Renal cortex interstitium (tissue), 11 donors: ENCODE measurements at regions not wholly inside any gene's neighbourhood (a gene's known extent, or its start where the extent isn't known, plus 50 kb on each side); places are given as distances from the start of the nearest gene placed in this dataset.

ENCODE experiments used
- DNase-seq, 11 donors: peaks; one replicate each; pipeline ENCODE4 v3.0.0-alpha.2; 2013; ENCODE audit warnings: low read depth in 9 of 11, low spot score in 4 of 11; ENCODE audit errors: extremely low read depth in 1 of 11

DNA sequence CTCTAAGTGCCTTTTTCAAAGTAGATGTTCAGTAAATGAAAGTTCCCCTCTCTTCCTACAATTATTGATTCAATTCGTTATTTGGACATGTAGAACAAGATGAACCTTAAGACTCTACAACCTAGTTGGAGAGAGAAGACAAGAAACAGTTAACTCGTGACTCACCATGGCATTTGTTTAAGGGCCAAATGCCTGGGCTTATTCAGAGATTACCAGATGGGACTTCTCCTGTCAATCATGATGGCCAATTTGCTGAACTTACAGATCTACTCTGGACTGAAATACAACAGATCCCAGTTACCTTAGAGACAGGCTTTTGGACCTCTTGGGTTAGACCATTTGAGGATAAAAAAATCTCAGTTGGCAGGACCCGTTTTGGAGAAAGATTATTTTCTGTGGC, 93.5 kb downstream of the C1orf94 start:
- no peak for DNase-seq

DNA sequence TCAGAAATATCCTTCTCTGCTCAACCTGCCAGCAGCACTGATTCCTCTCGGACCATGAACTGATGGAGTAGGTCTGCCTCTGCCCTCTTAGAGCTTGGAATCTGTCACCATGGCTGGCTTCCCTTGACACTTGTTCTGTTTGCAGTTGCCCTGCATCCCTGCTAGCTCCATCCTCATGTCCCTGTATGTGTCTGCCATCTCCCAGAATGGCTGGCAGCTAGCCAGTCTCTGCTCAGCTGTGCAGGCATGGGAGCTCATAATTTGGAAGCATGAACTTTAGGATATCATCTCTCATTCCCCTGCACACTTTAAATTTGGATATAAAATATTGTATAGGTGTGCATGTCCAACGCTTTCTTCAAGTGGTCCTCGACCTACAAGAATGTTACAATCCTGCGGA, 95.4 kb downstream of the C1orf94 start:
- DNase-seq: no peak

DNA sequence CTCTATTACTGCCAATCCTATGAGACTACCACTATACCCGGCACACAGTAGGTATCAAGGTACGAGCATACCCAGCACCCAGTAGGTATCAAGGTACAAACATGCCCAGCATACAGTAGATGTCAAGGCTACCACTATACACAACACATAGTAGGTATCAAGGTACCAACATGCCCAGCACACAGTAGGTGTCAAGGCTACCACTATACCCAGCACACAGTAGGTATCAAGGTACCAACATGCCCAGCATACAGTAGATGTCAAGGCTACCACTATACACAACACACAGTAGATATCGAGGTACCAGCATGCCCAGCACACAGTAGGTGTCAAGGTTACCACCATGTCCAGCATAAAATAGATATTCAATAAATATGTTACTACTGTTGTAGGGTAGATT, 98.4 kb downstream of the C1orf94 start:
- no peak for DNase-seq

DNA sequence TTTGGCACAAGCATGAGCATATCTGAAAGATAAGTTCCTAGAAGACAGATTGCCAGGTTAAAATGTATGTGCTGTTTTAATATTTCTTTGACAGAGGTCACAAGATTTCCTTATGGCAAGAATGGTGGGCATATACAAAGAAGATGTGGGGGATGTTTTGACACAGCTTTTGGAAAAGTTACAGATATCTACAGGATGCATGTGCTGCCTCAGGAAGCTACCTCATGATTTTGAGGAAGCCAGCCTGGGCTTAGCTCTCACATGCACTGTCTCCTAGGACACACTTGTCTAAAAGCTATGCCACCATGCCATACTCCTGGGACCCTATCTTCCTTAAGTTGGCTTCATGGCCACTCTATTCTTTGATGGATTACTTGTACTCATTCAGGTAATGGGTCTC, 99.9 kb downstream of the C1orf94 start:
- no peak for DNase-seq

DNA sequence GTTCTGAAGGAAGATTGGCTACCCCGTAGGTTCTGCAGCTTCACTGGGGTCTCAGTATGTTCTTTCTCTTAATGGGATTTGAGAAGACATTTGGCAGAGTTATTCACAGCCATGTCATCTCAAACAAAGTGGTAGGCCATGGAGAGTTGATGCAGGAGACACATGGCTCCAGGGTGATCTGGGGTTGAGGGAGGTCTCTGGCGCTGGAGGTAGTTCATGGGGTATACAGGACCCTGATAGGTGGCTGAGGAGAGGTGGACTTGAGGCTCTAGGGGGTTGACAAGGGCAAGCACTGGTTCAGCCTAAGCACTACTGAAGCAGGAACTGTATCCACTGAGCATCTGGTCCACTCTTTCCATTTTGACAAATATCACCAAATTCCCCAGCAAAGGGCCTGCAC, 100.4 kb downstream of the C1orf94 start:
- DNase-seq: no peak

DNA sequence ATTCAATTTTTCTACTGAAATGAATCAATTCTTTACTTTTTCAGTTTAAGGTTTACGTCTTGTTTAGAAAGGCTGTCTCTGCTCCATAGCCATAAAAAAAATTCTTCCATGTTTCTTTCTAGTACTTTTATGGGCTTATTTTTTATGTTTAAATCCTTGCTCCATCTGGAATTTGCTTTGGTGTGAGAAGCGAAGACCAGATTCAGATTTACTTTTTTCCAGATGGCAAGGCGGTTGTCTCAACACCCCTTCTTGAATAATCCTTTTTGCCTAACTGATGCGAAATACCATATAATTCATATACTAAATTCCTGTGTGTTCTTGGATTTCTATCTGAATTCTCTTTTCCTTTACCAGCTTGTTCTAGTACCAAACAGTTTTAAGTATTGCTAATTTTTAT, 101.5 kb downstream of the C1orf94 start:
- DNase-seq: no peak

DNA sequence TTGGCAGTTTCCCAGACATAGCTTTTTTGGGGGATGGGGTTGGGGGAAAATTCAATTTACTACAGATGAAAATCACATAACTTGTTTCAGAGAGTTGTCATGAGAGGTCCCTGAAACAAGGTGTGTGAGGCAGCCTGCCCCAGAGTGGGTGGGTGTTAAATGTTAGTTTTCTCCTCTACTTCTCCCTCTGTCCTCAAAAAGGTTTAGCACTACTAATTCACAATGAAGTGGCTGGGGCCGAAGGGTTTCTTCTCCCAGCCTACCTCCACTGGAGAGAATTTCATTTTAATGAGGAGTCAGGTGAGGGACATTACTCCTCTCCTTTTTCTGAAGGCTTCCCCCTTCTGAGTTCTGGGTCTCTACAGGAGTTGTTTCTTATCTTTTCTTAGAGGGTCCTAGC, 103.3 kb downstream of the C1orf94 start:
- DNase-seq: no peak

DNA sequence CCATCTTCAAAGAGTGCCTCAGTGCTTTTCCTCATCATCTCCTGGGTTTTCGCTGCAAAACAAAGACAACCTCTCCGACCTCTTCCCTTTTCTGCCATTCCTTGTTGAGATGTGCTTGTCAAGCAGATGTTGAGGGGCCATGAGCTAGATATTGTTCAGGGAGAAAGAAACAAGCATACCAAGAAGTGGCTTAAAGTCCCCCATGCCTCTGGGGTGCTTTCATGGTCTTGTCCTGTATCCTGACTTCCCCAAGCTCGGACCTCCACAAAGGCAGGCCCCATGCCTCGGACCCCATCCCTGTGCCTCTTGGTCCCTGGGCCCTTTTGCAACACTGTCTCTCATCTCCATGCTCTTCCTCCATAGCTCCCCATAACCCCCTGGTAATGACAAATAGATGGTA, 103.8 kb downstream of the C1orf94 start:
- DNase-seq: no peak

DNA sequence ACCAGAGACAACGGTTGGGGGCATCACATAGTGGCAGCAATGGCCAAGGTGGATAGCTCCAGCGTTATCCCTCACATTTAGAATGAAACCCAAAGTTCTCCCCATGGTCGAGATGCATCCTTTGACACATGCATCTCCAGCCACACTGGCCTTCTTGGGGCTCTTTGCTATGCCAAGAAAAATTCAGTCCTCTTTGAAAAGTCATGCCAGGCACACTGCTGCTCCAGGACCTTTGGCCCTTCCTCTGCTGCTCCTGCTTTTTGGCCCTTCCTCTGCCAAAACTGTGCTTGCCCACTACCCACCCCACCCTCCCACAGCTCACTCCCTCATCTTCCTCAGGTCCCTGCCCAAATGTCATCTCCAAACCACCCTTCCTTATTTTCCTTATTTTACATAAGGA, 106.4 kb downstream of the C1orf94 start:
- no peak for DNase-seq

DNA sequence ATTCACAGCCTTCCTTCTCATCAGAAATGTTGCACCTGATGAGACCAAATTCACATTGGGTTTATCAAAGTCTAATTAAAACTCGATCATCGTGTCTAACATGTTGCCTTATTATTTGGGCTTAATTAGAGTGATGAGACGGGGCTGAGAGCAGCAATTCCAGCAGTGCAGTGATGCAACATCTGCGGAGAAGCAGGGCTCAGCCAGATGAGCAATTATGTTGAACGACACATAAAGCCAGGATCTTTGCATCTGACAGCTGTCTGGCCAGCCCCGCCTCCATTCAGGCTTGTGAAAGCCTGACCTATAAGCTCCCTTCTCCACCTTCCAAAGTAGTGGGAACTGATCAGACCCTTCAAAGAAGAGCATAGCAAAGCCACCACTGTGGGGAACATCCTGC, 109.8 kb downstream of the C1orf94 start:
- no peak for DNase-seq

DNA sequence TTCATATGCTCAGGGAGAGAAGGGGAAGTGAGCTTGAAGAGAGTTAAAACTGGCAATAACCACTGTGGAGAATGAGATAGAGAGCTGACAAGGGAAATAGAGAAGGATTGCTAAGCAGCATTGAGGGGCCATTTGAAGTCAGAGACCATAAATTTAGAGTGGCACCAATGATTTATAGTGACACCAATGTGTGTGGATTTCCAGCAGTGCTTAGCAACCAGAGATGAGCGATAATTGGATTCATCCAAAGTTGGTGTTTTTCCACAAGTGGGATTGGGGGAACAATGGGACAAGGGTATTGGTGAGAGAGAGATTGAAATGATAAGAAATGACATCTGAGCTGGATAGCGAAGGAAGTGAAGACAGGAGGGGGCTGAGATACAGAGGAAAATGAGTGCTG, 114.1 kb downstream of the C1orf94 start:
- DNase-seq: no peak

DNA sequence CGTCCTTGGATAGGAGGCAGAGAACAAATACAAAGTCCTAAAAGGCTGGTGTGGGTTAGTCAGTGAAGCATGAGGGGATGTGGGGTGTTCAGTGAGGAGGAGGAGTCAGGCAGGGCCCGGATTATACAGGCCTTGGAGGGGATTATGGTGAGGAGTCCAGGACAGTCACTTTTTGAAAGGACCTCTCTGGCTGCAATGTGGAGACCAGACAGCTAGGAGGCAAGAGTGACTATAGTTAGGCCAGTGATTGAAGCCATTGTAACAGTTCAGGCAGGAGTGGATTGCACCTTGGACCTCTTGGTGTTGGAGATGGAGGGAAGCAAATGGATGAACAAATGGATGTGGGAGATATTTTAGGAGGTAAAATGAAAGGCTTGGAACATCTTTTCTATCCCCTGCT, 115.8 kb downstream of the C1orf94 start:
- no peak for DNase-seq

DNA sequence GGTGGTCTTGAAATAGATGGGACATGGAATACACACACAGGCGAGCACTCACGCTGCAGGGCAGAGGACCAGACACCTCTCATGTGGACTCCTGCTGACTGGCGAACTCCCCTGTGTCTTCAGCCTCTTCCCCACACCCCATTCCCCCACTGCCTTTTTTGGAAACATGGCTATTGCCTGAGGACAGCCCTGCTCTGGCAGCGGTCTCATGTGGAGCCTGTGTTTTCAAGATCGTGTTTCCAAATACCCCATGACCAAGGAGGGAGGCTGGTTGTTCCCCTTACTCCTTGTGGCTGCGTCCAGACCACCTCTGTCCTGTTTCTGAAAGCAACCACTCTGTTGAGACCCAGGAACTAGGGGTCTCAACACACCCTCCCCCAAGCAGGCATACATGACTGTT, 119.4 kb downstream of the C1orf94 start:
- DNase-seq: no peak

DNA sequence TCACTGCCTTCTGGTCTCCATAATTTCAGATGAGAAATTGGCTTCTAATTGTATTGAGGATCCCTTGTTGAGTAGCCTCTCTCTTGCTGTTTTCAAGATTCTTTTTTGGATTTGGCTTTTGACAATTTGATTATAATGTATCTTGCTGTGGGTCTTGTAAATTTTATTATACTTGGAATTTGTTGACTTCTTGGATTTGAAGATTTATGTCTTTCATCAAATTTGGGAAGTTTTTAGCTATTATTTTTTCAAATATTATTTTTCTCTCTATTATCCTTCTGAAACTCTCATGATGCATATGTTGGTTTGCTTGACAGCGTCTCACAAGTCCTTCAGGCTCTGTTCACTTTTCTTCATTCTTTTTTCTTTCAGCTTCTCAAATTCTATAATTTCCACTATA, 126.1 kb downstream of the C1orf94 start:
- no peak for DNase-seq

DNA sequence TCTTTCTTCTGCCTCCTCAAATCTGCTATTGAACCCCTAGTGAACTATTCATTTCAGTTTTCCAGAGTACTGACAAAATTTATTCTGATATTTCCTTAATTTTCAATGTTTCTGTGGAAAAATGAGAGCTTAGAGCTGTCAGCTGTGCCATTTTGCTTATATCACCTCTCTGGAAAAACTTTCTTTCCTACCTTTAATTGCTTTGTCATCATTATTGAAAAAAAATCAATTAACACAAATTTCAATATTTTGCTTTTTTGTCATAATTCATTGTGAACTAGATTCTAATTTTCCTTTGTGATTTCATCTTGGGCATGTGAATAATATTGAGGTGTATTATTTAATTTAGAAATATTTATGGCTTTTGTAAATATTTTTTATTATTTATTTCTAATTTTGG, 126.5 kb downstream of the C1orf94 start:
- DNase-seq: no peak

DNA sequence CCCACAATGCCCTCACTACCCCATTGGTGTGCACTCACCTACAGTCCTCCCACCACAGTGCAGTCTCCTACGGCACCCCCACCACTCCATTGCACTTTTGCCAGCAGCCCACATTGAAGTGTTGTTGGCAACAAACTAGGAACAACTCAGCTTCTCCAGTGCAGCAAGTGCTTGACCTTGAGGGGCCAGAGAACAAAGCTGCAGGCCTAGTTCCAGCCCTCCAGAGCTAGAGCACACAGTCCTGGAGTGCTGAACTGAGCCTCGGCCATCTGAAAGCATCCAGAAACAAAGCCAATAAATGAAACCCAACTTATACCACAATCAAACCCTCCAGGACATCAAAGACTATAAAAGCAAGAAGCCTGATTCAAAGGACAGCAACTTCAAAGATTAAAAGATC, 129.9 kb downstream of the C1orf94 start:
- no peak for DNase-seq

DNA sequence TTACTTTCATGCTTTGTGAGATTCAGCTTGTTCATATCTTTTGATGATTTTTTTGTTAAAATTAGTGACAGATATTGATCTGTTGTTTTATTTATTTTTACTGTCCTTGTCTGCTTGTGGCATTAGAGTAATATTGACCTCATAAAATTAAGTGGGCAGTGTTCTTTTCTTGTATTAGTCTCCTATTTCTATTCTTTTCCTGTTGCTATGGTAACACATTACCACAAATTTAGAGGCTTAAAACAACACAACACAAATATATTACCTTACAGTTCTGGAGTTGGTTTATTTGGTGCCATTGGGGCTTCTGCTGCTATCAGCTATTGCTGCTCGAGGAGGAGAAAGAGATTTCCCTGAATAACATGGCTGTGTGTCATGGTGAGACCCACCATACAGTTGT, 135.7 kb downstream of the C1orf94 start:
- no peak for DNase-seq

DNA sequence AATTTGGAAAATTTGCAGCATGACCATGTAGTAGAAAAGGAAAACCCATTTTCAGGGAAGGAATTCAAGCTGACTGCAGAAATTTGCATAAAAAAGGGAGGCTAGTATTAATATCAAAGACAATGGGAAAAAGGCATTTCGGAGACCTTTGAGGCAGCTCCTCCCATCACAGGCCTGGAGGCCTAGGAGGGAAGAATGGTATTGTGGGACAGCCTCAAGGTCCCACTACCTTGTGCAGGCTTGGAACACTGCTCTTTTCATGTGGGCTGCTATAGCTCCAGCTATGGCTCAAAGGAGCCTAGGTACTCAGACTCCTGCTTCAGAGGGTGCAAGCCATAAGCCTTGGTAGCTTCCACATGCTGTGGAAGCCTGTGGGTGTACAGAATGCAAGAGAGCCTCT, 139.3 kb downstream of the C1orf94 start:
- DNase-seq: no peak

DNA sequence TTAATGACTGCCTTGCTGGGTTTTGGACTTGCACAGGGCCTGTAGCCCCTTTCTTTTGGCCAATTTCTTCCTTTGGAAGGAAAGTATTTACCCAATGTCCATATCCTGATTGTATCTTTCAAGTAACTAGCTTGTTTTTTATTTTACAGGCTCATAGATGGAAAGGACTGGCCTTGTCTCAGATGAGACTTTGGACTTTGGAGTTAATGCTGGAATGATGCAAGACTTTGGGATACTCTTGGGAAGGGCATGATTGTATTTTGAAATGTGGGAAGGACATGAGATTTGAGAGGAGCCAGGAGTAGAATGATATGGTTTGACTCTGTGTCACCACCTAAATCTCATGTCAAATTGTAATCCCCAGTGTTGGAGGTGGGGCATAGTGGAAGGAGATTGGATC, 140.1 kb downstream of the C1orf94 start:
- DNase-seq: no peak

DNA sequence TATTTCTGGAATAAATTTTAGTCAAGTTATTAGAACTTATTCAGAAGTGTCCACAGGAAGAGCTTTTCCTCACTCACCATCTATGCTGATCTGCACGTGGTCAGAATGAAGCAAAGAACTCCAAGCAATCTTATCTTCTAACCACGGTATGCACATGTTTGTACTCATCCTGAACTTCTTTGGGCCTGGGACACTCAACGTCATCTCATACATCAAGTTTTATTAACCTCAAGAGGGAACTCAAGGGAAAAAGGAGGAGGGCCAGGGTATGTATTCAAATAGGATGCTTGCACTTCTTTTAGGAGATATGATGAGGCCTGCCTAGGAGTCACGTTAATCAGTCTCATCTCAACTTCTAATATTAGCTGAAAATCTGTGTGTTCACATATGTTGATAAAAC, 142.5 kb downstream of the C1orf94 start:
- no peak for DNase-seq

DNA sequence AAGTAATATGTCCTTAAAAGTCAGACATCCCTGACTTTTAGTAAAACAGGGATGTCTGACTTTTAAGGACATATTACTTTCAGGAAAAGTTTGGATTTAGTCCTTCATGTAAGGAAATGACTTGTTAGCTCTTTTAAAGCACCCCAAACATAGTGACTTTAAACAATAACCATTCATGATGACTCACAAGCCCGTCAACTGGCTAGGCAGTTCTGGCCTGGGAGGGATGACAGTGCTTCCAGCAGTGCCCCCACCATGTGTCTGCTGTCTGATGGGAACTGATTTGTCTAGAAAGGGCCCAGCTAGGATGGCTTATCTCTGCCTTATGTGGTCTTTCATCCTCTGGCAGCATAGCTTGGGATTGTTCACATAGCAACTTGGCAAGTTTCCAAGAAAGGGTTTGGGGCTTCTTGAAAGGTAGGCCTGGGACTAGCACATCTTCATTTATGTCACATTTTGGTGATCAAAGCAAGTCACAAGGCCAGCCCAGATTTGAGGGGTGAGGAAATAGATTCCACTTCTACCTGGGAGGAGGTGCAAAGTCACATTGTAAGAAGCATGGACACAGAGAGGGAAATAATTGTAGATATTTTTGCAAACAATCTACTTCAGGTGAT, 143.5 kb downstream of the C1orf94 start:
- DNase-seq: no peak

DNA sequence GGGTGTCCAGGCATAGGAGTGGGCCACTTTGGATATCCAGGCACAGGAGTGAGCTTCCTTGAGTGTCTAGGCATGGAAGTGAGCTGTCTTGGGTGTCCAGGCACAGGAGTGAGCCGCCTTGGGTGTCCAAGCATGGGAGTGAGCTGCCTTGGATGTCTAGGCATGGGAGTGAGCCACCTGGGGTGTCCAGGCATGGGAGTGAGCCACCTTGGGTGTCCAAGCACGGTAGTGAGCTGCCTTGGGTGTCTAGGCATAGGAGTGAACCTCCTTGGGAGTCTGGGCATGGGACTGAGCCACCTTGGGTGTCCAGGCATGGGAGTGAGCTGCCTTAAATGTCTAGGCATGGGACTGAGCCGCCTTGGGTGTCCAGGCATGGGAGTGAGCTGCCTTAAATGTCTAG, 146.3 kb downstream of the C1orf94 start:
- DNase-seq: no peak
